Keratinocyte (primary cell): ENCODE measurements at regions not wholly inside any gene's neighbourhood (a gene's known extent, or its start where the extent isn't known, plus 50 kb on each side); places are given as distances from the start of the nearest gene placed in this dataset.

Experiments
- DNase-seq: peaks from one replicate; pipeline ENCODE4 v3.0.0-alpha.2; 2011; ENCODE audit warnings: low read depth, missing footprints, low spot score
- FAIRE-seq: peaks from 2 replicates; lab custom pipeline; 2011; peaks lifted over from hg19 to GRCh38; lab: Jason Lieb, UNC
- H2AFZ ChIP-seq: 2 replicates; pipeline ENCODE4 v1.6.0; 2012; ENCODE audit warnings: low read length, control low read depth, inconsistent platforms; ENCODE audit not compliant: control insufficient read depth
- H3K27ac ChIP-seq: 2 replicates; pipeline ENCODE4 v1.5.1; 2011; ENCODE audit warnings: low read length; ENCODE audit not compliant: control insufficient read depth, insufficient read depth
- H3K27me3 ChIP-seq: 3 replicates; pipeline ENCODE4 v1.6.0; 2011; ENCODE audit warnings: low read length; ENCODE audit not compliant: control insufficient read depth, insufficient read depth; ENCODE audit errors: extremely low read depth
- H3K36me3 ChIP-seq, 2 experiments: 2 replicates in 1 of 2; 3 replicates in 1 of 2; pipeline ENCODE4 v1.5.1; 2011; ENCODE audit warnings: low read length in 2 of 2, mild to moderate bottlenecking in 1 of 2; ENCODE audit not compliant: control insufficient read depth in 2 of 2, insufficient read depth in 2 of 2; ENCODE audit errors: extremely low read depth in 1 of 2
- H3K4me1 ChIP-seq: 3 replicates; pipeline ENCODE4 v1.5.1; 2011; ENCODE audit warnings: low read length; ENCODE audit not compliant: control insufficient read depth, insufficient read depth; ENCODE audit errors: extremely low read depth
- H3K4me2 ChIP-seq: 3 replicates; pipeline ENCODE4 v1.6.0; 2011; ENCODE audit warnings: low read depth, low read length; ENCODE audit not compliant: control insufficient read depth, insufficient read depth; ENCODE audit errors: extremely low read depth
- H3K4me3 ChIP-seq, 3 experiments: fragments of 200-600 bp in 1 of 3; sonication (generic) in 1 of 3; 2 replicates in 2 of 3; 3 replicates in 1 of 3; pipeline ENCODE4 v1.5.1; 2011 to 2016; ENCODE audit warnings: low read length in 3 of 3, mild to moderate bottlenecking in 3 of 3, control low read depth in 2 of 3, inconsistent platforms in 1 of 3, low read depth in 1 of 3, mixed read lengths in 1 of 3, mixed run types in 1 of 3, moderate library complexity in 1 of 3; ENCODE audit not compliant: control insufficient read depth in 2 of 3, insufficient read depth in 2 of 3; ENCODE audit errors: extremely low read depth in 1 of 3
- H3K79me2 ChIP-seq: 2 replicates; pipeline ENCODE4 v1.6.0; 2012; ENCODE audit warnings: low read length; ENCODE audit not compliant: control insufficient read depth, insufficient read depth
- H3K9ac ChIP-seq: 3 replicates; pipeline ENCODE4 v1.6.0; 2011; ENCODE audit warnings: low read length; ENCODE audit not compliant: control insufficient read depth, insufficient read depth; ENCODE audit errors: extremely low read depth
- H3K9me1 ChIP-seq: 3 replicates; pipeline ENCODE4 v1.6.0; 2011; ENCODE audit warnings: low read length; ENCODE audit not compliant: control insufficient read depth, insufficient read depth; ENCODE audit errors: extremely low read depth
- H3K9me3 ChIP-seq: 2 replicates; pipeline ENCODE4 v1.5.1; 2012; ENCODE audit warnings: low read depth, low read length; ENCODE audit not compliant: control insufficient read depth
- H4K20me1 ChIP-seq: 3 replicates; pipeline ENCODE4 v1.6.0; 2011; ENCODE audit warnings: low read length; ENCODE audit not compliant: control insufficient read depth, insufficient read depth; ENCODE audit errors: extremely low read depth
- CTCF ChIP-seq, 3 experiments: IDR thresholded peaks in 1 of 3; conservative IDR thresholded peaks in 1 of 3; optimal IDR thresholded peaks in 1 of 3; 2 replicates in 2 of 3; 3 replicates in 1 of 3; pipeline versions ENCODE3 to v1.5.1; 2011; ENCODE audit warnings: low read length in 3 of 3, mild to moderate bottlenecking in 3 of 3, moderate library complexity in 2 of 3, control low read depth in 1 of 3, inconsistent platforms in 1 of 3; ENCODE audit not compliant: insufficient read depth in 2 of 3; ENCODE audit errors: extremely low read depth in 1 of 3
- EZH2 ChIP-seq: IDR thresholded peaks from one replicate; pipeline ENCODE4 v1.6.1; 2012; ENCODE audit warnings: inconsistent platforms, mild to moderate bottlenecking, low read length, moderate library complexity
- dilution Hi-C: fragments of 300-500 bp; cut with MboI; formaldehyde crosslinking; loops from one replicate; pipeline ENCODE4 v1.7.0; 2020; ENCODE audit warnings: low sequenced_read_pairs; ENCODE audit not compliant: extremely low pct_ligation_motif_present

- H3K27ac ChIP-seq: peak overlapping the region; percentile 63
- no peaks in the 10 kb centered on the region for H3K36me3 ChIP-seq
- no peaks in the 10 kb centered on the region for H4K20me1 ChIP-seq
- H3K9me1 ChIP-seq: no peaks in the 10 kb centered on the region
- no peaks in the 10 kb centered on the region for H3K27me3 ChIP-seq
- dilution Hi-C loops: no loop called here
- H3K9ac ChIP-seq: no peak overlapping the region
- peaks cover 20% of the 10 kb centered on the region for H3K4me1 ChIP-seq
- no peak for FAIRE-seq
- H3K79me2 ChIP-seq: no peaks in the 10 kb centered on the region
- peaks cover 1% of the 10 kb centered on the region for H3K9me3 ChIP-seq
- no peak overlapping the region for H2AFZ ChIP-seq
- no peak for DNase-seq
- H3K4me2 ChIP-seq: no peak overlapping the region
- no peak overlapping the region for H3K4me3 ChIP-seq
- TF ChIP-seq CTCF (optimal IDR thresholded peaks at IDR 0.05 in 1 of 3, IDR thresholded peaks at IDR 0.05 in 1 of 3, conservative IDR thresholded peaks at IDR 0.05 in 1 of 3; ENCODE audit: extremely low read depth in 1 of 3, insufficient read depth in 2 of 3, low read length in 3 of 3) (no peak), EZH2 (no peak)
Observed at GRCh38 chr5:1942630-1943029, 59.9 kb upstream of the IRX4 start.

GRCh38 chr5:1942158-1942557 lies 59.4 kb upstream of the IRX4 start:
- Histone ChIP-seq H3K4me3 (no peak overlapping the region), H3K4me1 (peaks cover 21% of the 10 kb centered on the region), H3K4me2 (no peak overlapping the region), H3K27ac (no peak overlapping the region), H2AFZ (no peak overlapping the region), H4K20me1 (no peaks in the 10 kb centered on the region), H3K36me3 (no peaks in the 10 kb centered on the region), H3K9me3 (peaks cover 1% of the 10 kb centered on the region), H3K9ac (no peak overlapping the region), H3K79me2 (no peaks in the 10 kb centered on the region), H3K27me3 (no peaks in the 10 kb centered on the region), H3K9me1 (no peaks in the 10 kb centered on the region)
- TF ChIP-seq EZH2 (no peak), CTCF (optimal IDR thresholded peaks at IDR 0.05 in 1 of 3, IDR thresholded peaks at IDR 0.05 in 1 of 3, conservative IDR thresholded peaks at IDR 0.05 in 1 of 3; ENCODE audit: extremely low read depth in 1 of 3, insufficient read depth in 2 of 3, low read length in 3 of 3) (no peak)
- no peak for FAIRE-seq
- no peak for DNase-seq
- dilution Hi-C loops: no loop called here
